ENCODE measurements at regions not wholly inside any gene's neighbourhood (a gene's known extent, or its start where the extent isn't known, plus 50 kb on each side); places are given as distances from the start of the nearest gene placed in this dataset.

- TF ChIP-seq CTCF (IDR thresholded peaks at IDR 0.05) (no peak), POLR2AphosphoS5 (IDR thresholded peaks at IDR 0.05) (no peak)
Measured at GRCh38 chr4:105058177-105058812, 88.4 kb upstream of the TET2 start.

Measured in esophagus muscularis mucosa (tissue), 3 donors.